ENCODE measurements at regions not wholly inside any gene's neighbourhood (a gene's known extent, or its start where the extent isn't known, plus 50 kb on each side); places are given as distances from the start of the nearest gene placed in this dataset.

DNA sequence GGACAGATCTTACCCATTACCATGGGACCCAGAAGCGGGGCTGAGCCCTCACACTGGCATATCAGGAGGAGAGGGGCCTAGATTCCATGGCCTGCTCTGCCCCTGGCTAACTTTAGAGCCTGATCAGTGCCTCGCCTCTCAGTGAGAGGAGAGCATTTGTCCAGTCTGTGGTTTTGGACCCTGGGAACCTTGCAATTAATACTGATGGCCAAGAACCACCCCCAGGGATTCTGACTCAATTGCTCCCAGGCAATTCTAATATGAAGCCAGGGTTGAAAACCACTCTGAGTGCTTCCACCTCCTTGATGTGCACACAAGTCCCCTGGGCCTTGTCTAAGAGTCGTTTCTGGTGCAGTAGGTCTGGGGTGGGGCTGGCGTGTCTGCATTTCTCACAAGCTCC is 67.7 kb downstream of the CALM1 start:
- TF ChIP-seq, protein P1, sequence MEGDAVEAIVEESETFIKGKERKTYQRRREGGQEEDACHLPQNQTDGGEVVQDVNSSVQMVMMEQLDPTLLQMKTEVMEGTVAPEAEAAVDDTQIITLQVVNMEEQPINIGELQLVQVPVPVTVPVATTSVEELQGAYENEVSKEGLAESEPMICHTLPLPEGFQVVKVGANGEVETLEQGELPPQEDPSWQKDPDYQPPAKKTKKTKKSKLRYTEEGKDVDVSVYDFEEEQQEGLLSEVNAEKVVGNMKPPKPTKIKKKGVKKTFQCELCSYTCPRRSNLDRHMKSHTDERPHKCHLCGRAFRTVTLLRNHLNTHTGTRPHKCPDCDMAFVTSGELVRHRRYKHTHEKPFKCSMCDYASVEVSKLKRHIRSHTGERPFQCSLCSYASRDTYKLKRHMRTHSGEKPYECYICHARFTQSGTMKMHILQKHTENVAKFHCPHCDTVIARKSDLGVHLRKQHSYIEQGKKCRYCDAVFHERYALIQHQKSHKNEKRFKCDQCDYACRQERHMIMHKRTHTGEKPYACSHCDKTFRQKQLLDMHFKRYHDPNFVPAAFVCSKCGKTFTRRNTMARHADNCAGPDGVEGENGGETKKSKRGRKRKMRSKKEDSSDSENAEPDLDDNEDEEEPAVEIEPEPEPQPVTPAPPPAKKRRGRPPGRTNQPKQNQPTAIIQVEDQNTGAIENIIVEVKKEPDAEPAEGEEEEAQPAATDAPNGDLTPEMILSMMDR (IDR thresholded peaks at IDR 0.05; ENCODE audit: insufficient read depth, low read depth, low read length), result no peak
- no peak for TF ChIP-seq EZH2 (IDR thresholded peaks at IDR 0.05; ENCODE audit: insufficient read depth, low read length)
